GM19438 (cell line): ENCODE measurements at regions not wholly inside any gene's neighbourhood (a gene's known extent, or its start where the extent isn't known, plus 50 kb on each side); places are given as distances from the start of the nearest gene placed in this dataset.

Experiments used
- ATAC-seq: cut with Tn5 transposase; IDR thresholded peaks from one replicate; pipeline ENCODE4 v1.9.1; 2021; ENCODE audit warnings: low read depth; ENCODE audit not compliant: unreplicated experiment

- ATAC-seq = no peak
These were observed 276.8 kb downstream of the ENC1 start for GRCh38 chr5:74363603-74364205.

GRCh38 chr5:74361406-74362358 lies 278.8 kb downstream of the ENC1 start:
- no peak for ATAC-seq

GRCh38 chr5:74360535-74361210 lies 279.9 kb downstream of the ENC1 start:
- ATAC-seq = no peak

- ATAC-seq = no peak
These were observed 282.7 kb downstream of the ENC1 start for GRCh38 chr5:74357827-74358226.

GRCh38 chr5:74356009-74356695 lies 284.4 kb downstream of the ENC1 start:
- ATAC-seq = no peak

- no peak for ATAC-seq
These were observed 285.3 kb downstream of the ENC1 start for GRCh38 chr5:74355041-74355824.

GRCh38 chr5:74352256-74352655 lies 288.3 kb downstream of the ENC1 start:
- ATAC-seq = no peak

- no peak for ATAC-seq
These were observed 297.4 kb downstream of the ENC1 start for GRCh38 chr5:74342948-74343682.

GRCh38 chr5:74342182-74342581 lies 298.3 kb downstream of the ENC1 start:
- no peak for ATAC-seq

- ATAC-seq = no peak
These were observed 299.3 kb downstream of the ENC1 start for GRCh38 chr5:74341221-74341620.

GRCh38 chr5:74340476-74340875 lies 300.1 kb downstream of the ENC1 start:
- ATAC-seq = no peak

GRCh38 chr5:74337984-74338310 lies 302.6 kb downstream of the ENC1 start:
- ATAC-seq = no peak

GRCh38 chr5:74337254-74337983 lies 303.1 kb downstream of the ENC1 start:
- ATAC-seq = no peak

GRCh38 chr5:74336297-74336696 lies 304.2 kb downstream of the ENC1 start:
- ATAC-seq = no peak

- no peak for ATAC-seq
These were observed 305.7 kb downstream of the ENC1 start for GRCh38 chr5:74334762-74335384.

GRCh38 chr5:74334062-74334761 lies 306.3 kb downstream of the ENC1 start:
- no peak for ATAC-seq

GRCh38 chr5:74333430-74333829 lies 307.1 kb downstream of the ENC1 start:
- no peak for ATAC-seq

- no peak for ATAC-seq
These were observed 307.8 kb downstream of the ENC1 start for GRCh38 chr5:74332682-74333081.
